Uterus (tissue), 3 donors: ENCODE measurements at regions not wholly inside any gene's neighbourhood (a gene's known extent, or its start where the extent isn't known, plus 50 kb on each side); places are given as distances from the start of the nearest gene placed in this dataset.

Source experiments
- DNase-seq, 2 donors: peaks; one replicate each; pipeline ENCODE4 v3.0.0-alpha.2; 2019 to 2020
- H3K27ac ChIP-seq, 2 donors: fragments of 200-600 bp; sonication (generic); 1 replicate in 1 of 2; 2 replicates in 1 of 2; pipeline ENCODE4 v1.5.1; 2016 to 2018
- H3K27me3 ChIP-seq, 2 donors: fragments of 200-600 bp; sonication (generic); one replicate each; pipeline ENCODE4 v1.5.1; 2018 to 2019; ENCODE audit warnings: control low read depth in 1 of 2
- H3K36me3 ChIP-seq, 2 donors: fragments of 200-600 bp; sonication (generic); one replicate each; pipeline ENCODE4 v1.5.1; 2019; ENCODE audit warnings: control low read depth in 1 of 2
- H3K4me1 ChIP-seq, 2 donors: fragments of 200-600 bp; sonication (generic); one replicate each; pipeline ENCODE4 v1.5.1; 2018 to 2019; ENCODE audit warnings: control low read depth in 1 of 2
- H3K4me3 ChIP-seq, 2 donors: fragments of 200-600 bp; sonication (generic); 1 replicate in 1 of 2; 2 replicates in 1 of 2; pipeline ENCODE4 v1.5.1; 2018 to 2019; ENCODE audit warnings: mild to moderate bottlenecking in 1 of 2
- H3K9me3 ChIP-seq, 2 donors: fragments of 200-600 bp; sonication (generic); one replicate each; pipeline ENCODE4 v1.5.1; 2019; ENCODE audit warnings: control low read depth in 1 of 2
- CTCF ChIP-seq, 4 experiments: fragments of 200-600 bp in 2 of 4; fragments of 450-650 bp in 2 of 4; sonication (generic) in 2 of 4; IDR thresholded peaks; one replicate each; pipeline ENCODE4 v1.5.1; 2016 to 2019; ENCODE audit warnings: antibody characterized with exemption in 4 of 4, mild to moderate bottlenecking in 2 of 4, moderate library complexity in 1 of 4
- POLR2A ChIP-seq, 2 donors: fragments of 450-650 bp; IDR thresholded peaks; one replicate each; pipeline ENCODE4 v1.6.1; 2016; ENCODE audit warnings: antibody characterized with exemption in 2 of 2, mild to moderate bottlenecking in 1 of 2, moderate library complexity in 1 of 2
- intact Hi-C: fragments of 100-400 bp; cut with DNase I; formaldehyde crosslinking; loops from one replicate; pipeline ENCODE4 v1.15.1; 2023; ENCODE audit warnings: low total_unique reads
- donor health status: DM: yes; HTN: yes; CAD: no.

GRCh38 chr18:33517950-33518349, 60.1 kb upstream of the ASXL3 start:
- TF ChIP-seq CTCF (IDR thresholded peaks at IDR 0.05), result no peak
- TF ChIP-seq POLR2A (IDR thresholded peaks at IDR 0.05), result no peak
- H3K36me3 ChIP-seq, result no peaks in the 10 kb centered on the region
- no peaks in the 10 kb centered on the region for H3K9me3 ChIP-seq
- no peaks in the 10 kb centered on the region for H3K4me1 ChIP-seq
- no peaks in the 10 kb centered on the region for H3K27me3 ChIP-seq
- H3K27ac ChIP-seq, result no peak overlapping the region
- intact Hi-C loops, result no loop called here
- H3K4me3 ChIP-seq, result no peak overlapping the region
- DNase-seq, result no peak

- DNase-seq, result no peak
- Histone ChIP-seq H3K27ac (no peak overlapping the region), H3K4me3 (no peak overlapping the region), H3K27me3 (no peaks in the 10 kb centered on the region), H3K4me1 (no peaks in the 10 kb centered on the region), H3K36me3 (no peaks in the 10 kb centered on the region), H3K9me3 (no peaks in the 10 kb centered on the region)
- intact Hi-C loops, result no loop called here
- TF ChIP-seq CTCF (IDR thresholded peaks at IDR 0.05), result no peak
These were observed 65.0 kb upstream of the ASXL3 start for GRCh38 chr18:33513027-33513426.

GRCh38 chr18:33507019-33507418, 66.5 kb upstream of the CCDC178 start:
- intact Hi-C loops, result no loop called here
- Histone ChIP-seq H3K4me3 (no peak overlapping the region), H3K36me3 (no peaks in the 10 kb centered on the region), H3K27me3 (no peaks in the 10 kb centered on the region), H3K4me1 (no peaks in the 10 kb centered on the region), H3K27ac (no peak overlapping the region), H3K9me3 (no peaks in the 10 kb centered on the region)
- TF ChIP-seq CTCF (IDR thresholded peaks at IDR 0.05) (no peak), POLR2A (IDR thresholded peaks at IDR 0.05) (no peak)
- DNase-seq, result no peak

- no peak overlapping the region for H3K4me3 ChIP-seq
- H3K27me3 ChIP-seq, result no peaks in the 10 kb centered on the region
- no peak for DNase-seq
- H3K27ac ChIP-seq, result no peak overlapping the region
- H3K36me3 ChIP-seq, result no peaks in the 10 kb centered on the region
- H3K9me3 ChIP-seq, result no peaks in the 10 kb centered on the region
- no peaks in the 10 kb centered on the region for H3K4me1 ChIP-seq
- no peak for TF ChIP-seq POLR2A (IDR thresholded peaks at IDR 0.05)
- TF ChIP-seq CTCF (IDR thresholded peaks at IDR 0.05), result no peak
- intact Hi-C loops, result no loop called here
These were observed 65.3 kb upstream of the CCDC178 start for GRCh38 chr18:33505798-33506197.

DNA sequence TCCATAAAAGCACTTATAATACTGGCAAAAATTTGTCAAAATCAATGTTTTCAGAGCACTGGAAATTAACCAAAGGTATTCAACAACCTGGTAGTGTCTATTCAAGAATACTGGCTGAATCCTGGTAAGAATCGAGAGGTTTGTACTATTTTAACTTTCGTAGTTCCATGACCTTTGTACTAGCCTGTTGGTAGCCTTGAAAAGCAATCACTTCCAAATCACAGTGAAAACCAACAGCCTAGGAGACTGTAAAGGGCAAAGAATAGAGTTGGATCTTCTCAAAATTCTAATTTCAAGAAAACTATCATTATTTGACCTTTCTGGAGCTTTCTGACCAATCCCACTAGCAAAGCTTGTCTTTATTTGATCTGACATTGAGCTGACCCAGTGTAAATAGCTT, 64.8 kb upstream of the CCDC178 start:
- Histone ChIP-seq H3K4me1 (no peaks in the 10 kb centered on the region), H3K4me3 (no peak overlapping the region), H3K27ac (no peak overlapping the region), H3K9me3 (no peaks in the 10 kb centered on the region), H3K27me3 (no peaks in the 10 kb centered on the region), H3K36me3 (no peaks in the 10 kb centered on the region)
- DNase-seq, result no peak
- intact Hi-C loops, result no loop called here
- TF ChIP-seq POLR2A (IDR thresholded peaks at IDR 0.05), result no peak

- Histone ChIP-seq H3K4me3 (no peak overlapping the region), H3K36me3 (no peaks in the 10 kb centered on the region), H3K27me3 (no peaks in the 10 kb centered on the region), H3K27ac (no peak overlapping the region), H3K9me3 (no peaks in the 10 kb centered on the region), H3K4me1 (no peaks in the 10 kb centered on the region)
- intact Hi-C loops, result no loop called here
- no peak for DNase-seq
- TF ChIP-seq POLR2A (IDR thresholded peaks at IDR 0.05) (no peak), CTCF (IDR thresholded peaks at IDR 0.05) (peak in 2 of 4 experiments; percentile 12 to 33)
These were observed 54.8 kb upstream of the CCDC178 start for GRCh38 chr18:33495278-33495677.
